ENCODE measurements at regions not wholly inside any gene's neighbourhood (a gene's known extent, or its start where the extent isn't known, plus 50 kb on each side); places are given as distances from the start of the nearest gene placed in this dataset.

DNA sequence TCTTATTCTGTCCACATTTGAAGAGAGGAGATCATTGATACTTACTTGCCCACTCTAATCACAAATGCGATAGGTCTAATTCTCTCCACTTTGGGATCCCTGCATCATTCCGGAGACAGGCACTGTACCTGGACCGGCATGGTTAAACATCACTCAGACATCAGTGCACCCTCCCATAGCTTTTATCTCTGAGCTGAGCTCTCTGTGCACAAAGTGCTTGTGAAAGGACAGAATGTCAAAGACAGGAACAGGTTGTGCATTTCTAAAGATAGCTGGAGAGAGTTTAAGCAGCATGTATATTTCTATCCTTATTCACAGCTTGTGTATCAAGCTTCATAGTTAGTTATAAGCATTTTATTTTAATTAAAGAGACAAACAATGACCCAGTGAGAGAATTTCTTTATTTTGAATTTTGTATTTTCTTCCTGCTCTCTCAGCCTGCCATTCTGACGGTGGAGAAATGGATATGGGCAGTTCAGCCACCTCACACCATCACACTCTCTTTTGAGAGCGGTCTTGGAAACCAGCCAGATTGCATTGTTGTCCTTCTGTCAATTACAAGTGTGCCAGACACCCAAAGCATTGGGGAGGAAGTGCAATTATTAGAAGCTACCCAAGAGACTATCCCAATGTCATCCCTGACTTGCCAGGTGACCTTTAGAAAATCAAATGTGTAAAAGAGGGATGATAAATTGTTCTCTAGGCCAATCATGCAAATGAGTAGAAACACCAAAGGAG lies 65.2 kb upstream of the CHL1 start:
- 40% methylated on average over 1 of the region's 5 CpGs for WGBS (ENCODE audit: insufficient coverage, low lambda C conversion rate)
- DNase-seq, result no peak
- Histone ChIP-seq H3K9me3 (ENCODE audit: control insufficient read depth, low read depth, low read length) (no peaks in the 10 kb centered on the region), H3K36me3 (ENCODE audit: control insufficient read depth, insufficient read depth, low read length) (no peaks in the 10 kb centered on the region), H3K4me3 (ENCODE audit: low read length) (no peak overlapping the region), H3K4me1 (ENCODE audit: control insufficient read depth, insufficient read depth, low read length) (no peaks in the 10 kb centered on the region), H3K27ac (ENCODE audit: low read length) (no peak overlapping the region), H3K27me3 (ENCODE audit: control insufficient read depth, insufficient read depth, low read length) (no peaks in the 10 kb centered on the region)

GRCh38 chr3:132378-132777 lies 64.2 kb upstream of the CHL1 start:
- Histone ChIP-seq H3K27me3 (ENCODE audit: control insufficient read depth, insufficient read depth, low read length) (no peaks in the 10 kb centered on the region), H3K4me1 (ENCODE audit: control insufficient read depth, insufficient read depth, low read length) (no peaks in the 10 kb centered on the region), H3K4me3 (ENCODE audit: low read length) (no peak overlapping the region), H3K9me3 (ENCODE audit: control insufficient read depth, low read depth, low read length) (no peaks in the 10 kb centered on the region), H3K36me3 (ENCODE audit: control insufficient read depth, insufficient read depth, low read length) (no peaks in the 10 kb centered on the region), H3K27ac (ENCODE audit: low read length) (no peak overlapping the region)
- no peak for DNase-seq

- WGBS (ENCODE audit: insufficient coverage, low lambda C conversion rate), result 71% methylated on average over 2 of the region's 2 CpGs
- Histone ChIP-seq H3K9me3 (ENCODE audit: control insufficient read depth, low read depth, low read length) (no peaks in the 10 kb centered on the region), H3K4me1 (ENCODE audit: control insufficient read depth, insufficient read depth, low read length) (no peaks in the 10 kb centered on the region), H3K36me3 (ENCODE audit: control insufficient read depth, insufficient read depth, low read length) (no peaks in the 10 kb centered on the region), H3K27me3 (ENCODE audit: control insufficient read depth, insufficient read depth, low read length) (no peaks in the 10 kb centered on the region), H3K4me3 (ENCODE audit: low read length) (no peak overlapping the region), H3K27ac (ENCODE audit: low read length) (no peak overlapping the region)
- DNase-seq, result no peak
These were observed 63.7 kb upstream of the CHL1 start for GRCh38 chr3:132904-133303.

DNA sequence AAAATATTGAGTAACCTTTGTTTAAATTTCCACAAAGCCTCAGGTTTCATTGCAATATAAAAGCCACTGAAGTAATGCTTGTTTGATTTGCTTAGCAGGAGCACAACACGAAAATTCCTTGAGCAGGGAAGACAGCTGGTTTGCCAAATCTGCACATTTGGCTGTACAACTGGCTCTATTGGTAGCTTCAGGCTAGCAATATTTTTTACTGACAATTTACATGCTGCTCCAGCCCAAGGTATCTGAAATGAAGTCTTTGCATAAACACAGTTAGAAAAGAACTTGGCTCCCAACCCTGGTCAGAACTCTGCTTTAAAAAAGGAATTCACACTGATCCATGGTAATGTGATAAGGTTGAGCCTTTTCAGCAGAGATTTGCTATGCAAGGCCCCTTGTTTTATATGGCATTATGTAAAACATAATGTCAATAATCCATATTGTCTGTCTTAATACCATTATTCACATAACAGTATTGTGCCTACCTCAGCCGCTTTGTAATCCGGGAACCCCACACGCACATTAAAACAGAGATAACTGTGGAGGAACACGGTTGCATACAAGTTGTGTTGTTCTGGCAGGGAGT lies 55.7 kb upstream of the CHL1 start:
- DNase-seq, result no peak
- H3K27me3 ChIP-seq (ENCODE audit: control insufficient read depth, insufficient read depth, low read length), result no peaks in the 10 kb centered on the region
- no peaks in the 10 kb centered on the region for H3K36me3 ChIP-seq (ENCODE audit: control insufficient read depth, insufficient read depth, low read length)
- WGBS (ENCODE audit: insufficient coverage, low lambda C conversion rate), result no CpG with 5 or more reads among the region's 5 CpGs
- no peaks in the 10 kb centered on the region for H3K4me1 ChIP-seq (ENCODE audit: control insufficient read depth, insufficient read depth, low read length)
- no peak overlapping the region for H3K4me3 ChIP-seq (ENCODE audit: low read length)
- H3K9me3 ChIP-seq (ENCODE audit: control insufficient read depth, low read depth, low read length), result no peaks in the 10 kb centered on the region
- H3K27ac ChIP-seq (ENCODE audit: low read length), result no peak overlapping the region
